ENCODE measurements at regions not wholly inside any gene's neighbourhood (a gene's known extent, or its start where the extent isn't known, plus 50 kb on each side); places are given as distances from the start of the nearest gene placed in this dataset.

DNA sequence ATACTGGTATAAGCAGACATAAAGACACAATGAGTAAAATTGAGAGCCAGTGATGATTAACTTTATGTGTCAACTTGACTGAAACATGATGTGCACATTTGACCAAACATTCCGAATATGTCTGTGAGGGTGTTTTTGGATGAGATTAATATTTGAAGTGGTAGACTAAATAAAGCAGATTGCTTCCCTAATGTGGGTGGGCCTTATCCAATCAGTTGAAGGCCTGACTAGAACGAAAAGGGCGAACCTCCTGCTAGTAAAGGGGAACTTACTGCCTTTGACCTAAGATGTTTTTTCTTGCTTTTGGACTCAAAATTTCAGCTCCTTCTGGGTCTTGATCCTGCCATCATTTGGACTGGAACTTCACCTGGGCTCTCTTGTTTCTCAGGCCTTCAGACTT is 1387.7 kb upstream of the CDH6 start:
- Histone ChIP-seq H3K9me3 (ENCODE audit: control insufficient read depth, insufficient read depth, low read depth, low read length) (no peaks in the 10 kb centered on the region), H4K20me1 (ENCODE audit: control insufficient read depth, extremely low read depth, insufficient read depth, low read length) (no peaks in the 10 kb centered on the region), H3K9ac (ENCODE audit: insufficient read depth, low read length) (no peak overlapping the region), H3K4me1 (ENCODE audit: control insufficient read depth, extremely low read depth, insufficient read depth, low read length) (no peaks in the 10 kb centered on the region), H3K27me3 (ENCODE audit: control insufficient read depth, insufficient read depth, low read length) (no peaks in the 10 kb centered on the region), H3K4me3 (replicated peaks in 1 of 4; ENCODE audit: control extremely low read depth in 1 of 4, insufficient read depth in 1 of 4, low read depth in 3 of 4, low read length in 4 of 4) (no peak overlapping the region), H2AFZ (ENCODE audit: low read length) (no peak overlapping the region), H3K27ac (ENCODE audit: insufficient read depth, low read length) (no peak overlapping the region), H3K4me2 (ENCODE audit: extremely low read depth, insufficient read depth, low read length) (no peak overlapping the region), H3K36me3 (ENCODE audit: control insufficient read depth, insufficient read depth, low read length) (no peaks in the 10 kb centered on the region), H3K79me2 (ENCODE audit: control insufficient read depth, insufficient read depth, low read length) (no peaks in the 10 kb centered on the region)
- no peak for DNase-seq (ENCODE audit: low read depth in 2 of 2)
- no peak for TF ChIP-seq EZH2 (IDR thresholded peaks at IDR 0.05; ENCODE audit: low read length, missing control alignments)
- TF ChIP-seq, protein P1, sequence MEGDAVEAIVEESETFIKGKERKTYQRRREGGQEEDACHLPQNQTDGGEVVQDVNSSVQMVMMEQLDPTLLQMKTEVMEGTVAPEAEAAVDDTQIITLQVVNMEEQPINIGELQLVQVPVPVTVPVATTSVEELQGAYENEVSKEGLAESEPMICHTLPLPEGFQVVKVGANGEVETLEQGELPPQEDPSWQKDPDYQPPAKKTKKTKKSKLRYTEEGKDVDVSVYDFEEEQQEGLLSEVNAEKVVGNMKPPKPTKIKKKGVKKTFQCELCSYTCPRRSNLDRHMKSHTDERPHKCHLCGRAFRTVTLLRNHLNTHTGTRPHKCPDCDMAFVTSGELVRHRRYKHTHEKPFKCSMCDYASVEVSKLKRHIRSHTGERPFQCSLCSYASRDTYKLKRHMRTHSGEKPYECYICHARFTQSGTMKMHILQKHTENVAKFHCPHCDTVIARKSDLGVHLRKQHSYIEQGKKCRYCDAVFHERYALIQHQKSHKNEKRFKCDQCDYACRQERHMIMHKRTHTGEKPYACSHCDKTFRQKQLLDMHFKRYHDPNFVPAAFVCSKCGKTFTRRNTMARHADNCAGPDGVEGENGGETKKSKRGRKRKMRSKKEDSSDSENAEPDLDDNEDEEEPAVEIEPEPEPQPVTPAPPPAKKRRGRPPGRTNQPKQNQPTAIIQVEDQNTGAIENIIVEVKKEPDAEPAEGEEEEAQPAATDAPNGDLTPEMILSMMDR (conservative IDR thresholded peaks at IDR 0.05 in 1 of 2, IDR thresholded peaks at IDR 0.05 in 1 of 2; ENCODE audit: low read depth in 1 of 2, low read length in 2 of 2) = no peak

DNA sequence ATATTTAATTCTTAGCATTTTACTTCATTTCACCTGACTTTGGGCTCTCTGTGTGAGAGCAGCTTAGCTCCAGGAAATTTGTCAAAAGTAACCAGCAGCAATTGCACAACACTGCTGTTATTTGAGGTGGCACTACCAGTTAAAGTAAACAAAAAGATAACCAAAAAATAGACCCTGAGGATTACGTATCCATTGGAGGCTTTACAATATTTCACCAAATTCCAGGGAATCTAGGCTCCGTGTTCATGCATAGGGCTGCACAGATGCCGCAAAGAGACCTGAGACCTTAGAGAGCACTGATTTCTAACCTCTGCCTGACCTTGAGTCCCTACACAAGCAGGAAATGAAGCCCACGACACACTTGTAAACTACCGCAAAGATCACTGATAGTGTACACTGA is 1392.7 kb upstream of the CDH6 start:
- Histone ChIP-seq H3K27ac (ENCODE audit: insufficient read depth, low read length) (no peak overlapping the region), H3K4me3 (replicated peaks in 1 of 4; ENCODE audit: control extremely low read depth in 1 of 4, insufficient read depth in 1 of 4, low read depth in 3 of 4, low read length in 4 of 4) (no peak overlapping the region), H3K4me2 (ENCODE audit: extremely low read depth, insufficient read depth, low read length) (no peak overlapping the region), H3K79me2 (ENCODE audit: control insufficient read depth, insufficient read depth, low read length) (no peaks in the 10 kb centered on the region), H3K9me3 (ENCODE audit: control insufficient read depth, insufficient read depth, low read depth, low read length) (no peaks in the 10 kb centered on the region), H3K27me3 (ENCODE audit: control insufficient read depth, insufficient read depth, low read length) (no peaks in the 10 kb centered on the region), H3K9ac (ENCODE audit: insufficient read depth, low read length) (no peak overlapping the region), H3K36me3 (ENCODE audit: control insufficient read depth, insufficient read depth, low read length) (no peaks in the 10 kb centered on the region), H4K20me1 (ENCODE audit: control insufficient read depth, extremely low read depth, insufficient read depth, low read length) (no peaks in the 10 kb centered on the region), H2AFZ (ENCODE audit: low read length) (no peak overlapping the region), H3K4me1 (ENCODE audit: control insufficient read depth, extremely low read depth, insufficient read depth, low read length) (no peaks in the 10 kb centered on the region)
- DNase-seq (ENCODE audit: low read depth in 2 of 2) = no peak
- TF ChIP-seq, protein P1 (conservative IDR thresholded peaks at IDR 0.05 in 1 of 2, IDR thresholded peaks at IDR 0.05 in 1 of 2; ENCODE audit: low read depth in 1 of 2, low read length in 2 of 2) = no peak
- no peak for TF ChIP-seq EZH2 (IDR thresholded peaks at IDR 0.05; ENCODE audit: low read length, missing control alignments)

DNA sequence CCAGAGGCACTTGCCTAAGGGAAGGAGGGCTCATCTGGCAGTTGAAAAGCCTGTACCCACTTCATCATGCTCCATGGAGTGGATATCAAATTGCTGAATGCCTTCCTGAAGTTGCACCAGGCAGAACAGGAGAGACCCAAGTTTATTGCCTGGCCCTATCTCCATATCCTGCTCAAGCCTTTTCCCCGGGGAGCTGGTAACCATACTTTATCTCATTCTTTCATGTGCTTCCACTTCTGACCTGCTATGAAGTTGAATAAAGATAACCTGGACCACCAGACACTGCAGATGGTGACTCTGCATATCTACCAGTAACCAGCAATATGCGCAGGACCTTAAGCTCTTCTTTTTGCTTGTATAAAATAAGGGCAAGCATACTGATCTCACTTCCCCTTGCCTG is 1397.5 kb upstream of the CDH6 start:
- Histone ChIP-seq H3K79me2 (ENCODE audit: control insufficient read depth, insufficient read depth, low read length) (no peaks in the 10 kb centered on the region), H3K27me3 (ENCODE audit: control insufficient read depth, insufficient read depth, low read length) (no peaks in the 10 kb centered on the region), H3K27ac (ENCODE audit: insufficient read depth, low read length) (no peak overlapping the region), H3K9me3 (ENCODE audit: control insufficient read depth, insufficient read depth, low read depth, low read length) (no peaks in the 10 kb centered on the region), H3K36me3 (ENCODE audit: control insufficient read depth, insufficient read depth, low read length) (no peaks in the 10 kb centered on the region), H3K4me3 (replicated peaks in 1 of 4; ENCODE audit: control extremely low read depth in 1 of 4, insufficient read depth in 1 of 4, low read depth in 3 of 4, low read length in 4 of 4) (no peak overlapping the region), H3K4me2 (ENCODE audit: extremely low read depth, insufficient read depth, low read length) (no peak overlapping the region), H2AFZ (ENCODE audit: low read length) (no peak overlapping the region), H4K20me1 (ENCODE audit: control insufficient read depth, extremely low read depth, insufficient read depth, low read length) (no peaks in the 10 kb centered on the region), H3K4me1 (ENCODE audit: control insufficient read depth, extremely low read depth, insufficient read depth, low read length) (no peaks in the 10 kb centered on the region), H3K9ac (ENCODE audit: insufficient read depth, low read length) (no peak overlapping the region)
- TF ChIP-seq EZH2 (IDR thresholded peaks at IDR 0.05; ENCODE audit: low read length, missing control alignments) = no peak
- TF ChIP-seq, protein P1 (conservative IDR thresholded peaks at IDR 0.05 in 1 of 2, IDR thresholded peaks at IDR 0.05 in 1 of 2; ENCODE audit: low read depth in 1 of 2, low read length in 2 of 2) = no peak
- DNase-seq (ENCODE audit: low read depth in 2 of 2) = no peak

Measured in fibroblast of lung (primary cell).